GM04504 (cell line): ENCODE measurements at regions not wholly inside any gene's neighbourhood (a gene's known extent, or its start where the extent isn't known, plus 50 kb on each side); places are given as distances from the start of the nearest gene placed in this dataset.
A peak's percentile ranks its signal among the peaks of the same experiment; 100 is the strongest.

Experiments
- DNase-seq: peaks from one replicate; pipeline ENCODE4 v3.0.0-alpha.2; 2012; ENCODE audit warnings: low read depth

- no peak for DNase-seq
Measured at GRCh38 chr18:43649649-43650357, 372.5 kb upstream of the SYT4 start.

GRCh38 chr18:43650426-43650825 is 373.1 kb upstream of the SYT4 start:
- no peak for DNase-seq

- DNase-seq, result no peak
Measured at GRCh38 chr18:43651057-43651456, 373.8 kb upstream of the SYT4 start.

- no peak for DNase-seq
Measured at GRCh38 chr18:43656547-43656946, 379.3 kb upstream of the SYT4 start.

GRCh38 chr18:43661570-43661969 is 384.3 kb upstream of the SYT4 start:
- no peak for DNase-seq

GRCh38 chr18:43662657-43663056 is 385.4 kb upstream of the SYT4 start:
- no peak for DNase-seq

GRCh38 chr18:43663159-43663558 is 385.9 kb upstream of the SYT4 start:
- no peak for DNase-seq

- DNase-seq, result no peak
Measured at GRCh38 chr18:43664487-43665008, 387.3 kb upstream of the SYT4 start.

GRCh38 chr18:43665105-43665788 is 388.0 kb upstream of the SYT4 start:
- DNase-seq, result peak; percentile 57

GRCh38 chr18:43668866-43669265 is 391.6 kb upstream of the SYT4 start:
- DNase-seq, result no peak

GRCh38 chr18:43671431-43671830 is 394.1 kb upstream of the SYT4 start:
- no peak for DNase-seq

- peak; percentile 29 for DNase-seq
Measured at GRCh38 chr18:43680096-43680495, 402.8 kb upstream of the SYT4 start.

GRCh38 chr18:43681661-43682060 is 404.4 kb upstream of the SYT4 start:
- no peak for DNase-seq

GRCh38 chr18:43682196-43682595 is 404.9 kb upstream of the SYT4 start:
- DNase-seq, result no peak

GRCh38 chr18:43686709-43687108 is 409.4 kb upstream of the SYT4 start:
- DNase-seq, result no peak

- DNase-seq, result no peak
Measured at GRCh38 chr18:43692099-43692690, 414.9 kb upstream of the SYT4 start.

GRCh38 chr18:43702399-43702798 is 425.1 kb upstream of the SYT4 start:
- DNase-seq, result no peak

GRCh38 chr18:43703050-43703449 is 425.8 kb upstream of the SYT4 start:
- no peak for DNase-seq

GRCh38 chr18:43705850-43706249 is 428.6 kb upstream of the SYT4 start:
- DNase-seq, result no peak

GRCh38 chr18:43710135-43710534 is 432.8 kb upstream of the SYT4 start:
- no peak for DNase-seq

GRCh38 chr18:43714343-43715010 is 437.2 kb upstream of the SYT4 start:
- no peak for DNase-seq

- DNase-seq, result no peak
Measured at GRCh38 chr18:43719267-43719795, 442.0 kb upstream of the SYT4 start.
